ENCODE measurements at regions not wholly inside any gene's neighbourhood (a gene's known extent, or its start where the extent isn't known, plus 50 kb on each side); places are given as distances from the start of the nearest gene placed in this dataset.
"Not testable (repeated sequence)": the region's sequence is repeated elsewhere in the genome, so short reads cannot be mapped to it uniquely, and the experiment has no call there.

- Histone ChIP-seq H3K4me2 (ENCODE audit: insufficient read depth, insufficient read length, low read length) (no peak overlapping the region), H3K9ac (ENCODE audit: extremely low read depth, insufficient read length, low read length) (no peak overlapping the region), H4K20me1 (ENCODE audit: control insufficient read depth, insufficient read depth, insufficient read length) (no peaks in the 10 kb centered on the region), H2BK12ac (ENCODE audit: insufficient read length, low read depth, low read length) (no peak overlapping the region), H3K14ac (ENCODE audit: insufficient read depth, low read length) (no peak overlapping the region), H3K56ac (ENCODE audit: insufficient read length, low read depth, low read length) (no peak overlapping the region), H3K23me2 (ENCODE audit: insufficient read length, low read depth, low read length, poor library complexity, severe bottlenecking) (no peaks in the 10 kb centered on the region), H3K9me3 (ENCODE audit: control insufficient read depth, low read depth, low read length) (no peaks in the 10 kb centered on the region), H3K4ac (ENCODE audit: low read depth, low read length) (no peak overlapping the region), H3K79me1 (ENCODE audit: insufficient read depth, low read depth, low read length, poor library complexity, severe bottlenecking) (no peaks in the 10 kb centered on the region), H4K8ac (replicated peaks; ENCODE audit: insufficient read length, low read depth, low read length) (no peak overlapping the region), H2BK120ac (ENCODE audit: low read depth, low read length, poor library complexity, severe bottlenecking) (no peak overlapping the region), H4K5ac (ENCODE audit: insufficient read length, low read depth, low read length) (no peak overlapping the region), H2BK5ac (ENCODE audit: insufficient read length, low read length) (no peak overlapping the region), H4K91ac (ENCODE audit: insufficient read length, low read depth, low read length) (no peak overlapping the region), H2BK15ac (ENCODE audit: low read depth, low read length) (no peak overlapping the region), H3K23ac (ENCODE audit: insufficient read length, low read depth, low read length) (no peak overlapping the region), H3K27me3 (ENCODE audit: insufficient read depth, low read length) (no peaks in the 10 kb centered on the region), H3K27ac (ENCODE audit: insufficient read length, low read depth, low read length) (no peak overlapping the region), H2AK5ac (ENCODE audit: insufficient read length, low read length) (no peak overlapping the region), H3K18ac (ENCODE audit: insufficient read length, low read depth, low read length) (no peak overlapping the region), H3T11ph (ENCODE audit: low read length) (no peak overlapping the region), H2AFZ (ENCODE audit: low read length) (no peak overlapping the region), H3K4me1 (ENCODE audit: insufficient read depth, low read length) (no peaks in the 10 kb centered on the region), H2BK20ac (ENCODE audit: low read depth, low read length, poor library complexity, severe bottlenecking) (no peak overlapping the region), H3K79me2 (ENCODE audit: insufficient read depth, low read length) (no peaks in the 10 kb centered on the region)
- no peaks in the 10 kb centered on the region for H3K4me1 Mint-ChIP-seq
- H3K27me3 Mint-ChIP-seq (ENCODE audit: low read depth), result peaks cover 10% of the 10 kb centered on the region
- DNase-seq, result no peak
- no CpG with 5 or more reads among the region's 2 CpGs for WGBS (ENCODE audit: extremely low coverage, insufficient read length, low lambda C conversion rate)
- no peak overlapping the region for H3K27ac Mint-ChIP-seq
- no peaks in the 10 kb centered on the region for H3K36me3 Mint-ChIP-seq (ENCODE audit: insufficient read depth in 1 of 3, low read depth in 3 of 3)
- TF ChIP-seq CTCF (conservative IDR thresholded peaks at IDR 0.05), result no peak
- H3K9me3 Mint-ChIP-seq, result peaks cover 0 to 6% of the 10 kb centered on the region in 2 experiments; a peak in 3 of 5 replicates
- H3K4me3 Mint-ChIP-seq, result no peak overlapping the region
Observed at GRCh38 chr14:92225731-92226130, 97.2 kb upstream of the SLC24A4 start.

- H3K27me3 Mint-ChIP-seq (ENCODE audit: low read depth), result peaks cover 10% of the 10 kb centered on the region
- H3K4ac ChIP-seq (ENCODE audit: low read depth, low read length), result not testable (repeated sequence)
Observed at GRCh38 chr14:92226166-92226565, 96.8 kb upstream of the SLC24A4 start.

More at GRCh38 chr14:92226166-92226565, 96.8 kb upstream of the SLC24A4 start:
- H2BK5ac ChIP-seq (ENCODE audit: insufficient read length, low read length); H3K9me3 ChIP-seq (ENCODE audit: control insufficient read depth, low read depth, low read length); H2BK15ac ChIP-seq (ENCODE audit: low read depth, low read length); H4K5ac ChIP-seq (ENCODE audit: insufficient read length, low read depth, low read length); H3K9ac ChIP-seq (ENCODE audit: extremely low read depth, insufficient read length, low read length); H2BK120ac ChIP-seq (ENCODE audit: low read depth, low read length, poor library complexity, severe bottlenecking); H3K23me2 ChIP-seq (ENCODE audit: insufficient read length, low read depth, low read length, poor library complexity, severe bottlenecking); H2BK20ac ChIP-seq (ENCODE audit: low read depth, low read length, poor library complexity, severe bottlenecking); H3K9me3 Mint-ChIP-seq; H3K4me2 ChIP-seq (ENCODE audit: insufficient read depth, insufficient read length, low read length); H4K20me1 ChIP-seq (ENCODE audit: control insufficient read depth, insufficient read depth, insufficient read length); DNase-seq; H3K27ac Mint-ChIP-seq; H2AFZ ChIP-seq (ENCODE audit: low read length); H3K56ac ChIP-seq (ENCODE audit: insufficient read length, low read depth, low read length); H3K14ac ChIP-seq (ENCODE audit: insufficient read depth, low read length); H3K36me3 Mint-ChIP-seq (ENCODE audit: insufficient read depth in 1 of 3, low read depth in 3 of 3); H3K23ac ChIP-seq (ENCODE audit: insufficient read length, low read depth, low read length); H3T11ph ChIP-seq (ENCODE audit: low read length); H2BK12ac ChIP-seq (ENCODE audit: insufficient read length, low read depth, low read length); H4K8ac ChIP-seq (replicated peaks; ENCODE audit: insufficient read length, low read depth, low read length); H3K4me1 ChIP-seq (ENCODE audit: insufficient read depth, low read length); H3K18ac ChIP-seq (ENCODE audit: insufficient read length, low read depth, low read length); H3K4me1 Mint-ChIP-seq; H3K27me3 ChIP-seq (ENCODE audit: insufficient read depth, low read length); H3K79me1 ChIP-seq (ENCODE audit: insufficient read depth, low read depth, low read length, poor library complexity, severe bottlenecking); H3K27ac ChIP-seq (ENCODE audit: insufficient read length, low read depth, low read length); H3K4me3 Mint-ChIP-seq; H4K91ac ChIP-seq (ENCODE audit: insufficient read length, low read depth, low read length); H3K79me2 ChIP-seq (ENCODE audit: insufficient read depth, low read length); H2AK5ac ChIP-seq (ENCODE audit: insufficient read length, low read length): not testable (repeated sequence)

All from H9 (cell line).